Lung (tissue), 11 donors: ENCODE measurements at regions not wholly inside any gene's neighbourhood (a gene's known extent, or its start where the extent isn't known, plus 50 kb on each side); places are given as distances from the start of the nearest gene placed in this dataset.

Experiments used
- ATAC-seq: fragments of 200-7000 bp; cut with Tn5 transposase; one replicate; pipeline ENCODE4 v1.9.1; 2020; ENCODE audit warnings: moderate number of reproducible peaks; ENCODE audit not compliant: insufficient read depth, low FRiP score
- DNase-seq, 3 donors: peaks; one replicate each; pipeline ENCODE4 v3.0.0-alpha.2; 2013 to 2017
- H3K27ac ChIP-seq, 2 donors: one replicate each; pipeline ENCODE4 v1.5.1; 2013; ENCODE audit warnings: mild to moderate bottlenecking in 2 of 2, moderate library complexity in 2 of 2, control low read depth in 1 of 2, inconsistent platforms in 1 of 2, low read depth in 1 of 2, low read length in 1 of 2
- H3K27me3 ChIP-seq, 3 donors: one replicate each; pipeline ENCODE4 v1.5.1; 2013; ENCODE audit warnings: low read length in 2 of 3; ENCODE audit not compliant: control insufficient read depth in 3 of 3, insufficient read depth in 3 of 3
- H3K36me3 ChIP-seq, 4 donors: one replicate each; pipeline ENCODE4 v1.5.1; 2013; ENCODE audit warnings: low read length in 4 of 4, mild to moderate bottlenecking in 1 of 4, moderate library complexity in 1 of 4; ENCODE audit not compliant: control insufficient read depth in 4 of 4, insufficient read depth in 4 of 4
- H3K4me1 ChIP-seq, 5 donors: one replicate each; pipeline ENCODE4 v1.5.1; 2013; ENCODE audit warnings: low read length in 5 of 5, mild to moderate bottlenecking in 2 of 5, moderate library complexity in 1 of 5; ENCODE audit not compliant: control insufficient read depth in 5 of 5, insufficient read depth in 5 of 5
- H3K4me3 ChIP-seq: one replicate; pipeline ENCODE4 v1.5.1; 2013; ENCODE audit warnings: mild to moderate bottlenecking, control low read depth, moderate library complexity
- H3K9ac ChIP-seq, 2 donors: one replicate each; pipeline ENCODE4 v1.5.1; 2013; ENCODE audit warnings: low read length in 2 of 2, control low read depth in 1 of 2; ENCODE audit not compliant: insufficient read depth in 1 of 2
- H3K9me3 ChIP-seq, 4 donors: one replicate each; pipeline ENCODE4 v1.5.1; 2013; ENCODE audit warnings: low read length in 3 of 4, mild to moderate bottlenecking in 1 of 4, moderate library complexity in 1 of 4; ENCODE audit not compliant: control insufficient read depth in 4 of 4, insufficient read depth in 3 of 4
- WGBS, 2 donors: extraction: QIAGEN DNeasy Blood & Tissue Kit; methylation state at CpG; one replicate each; pipeline ENCODE4 v1.1.7; 2013; 5-methylcytosine and 5-hydroxymethylcytosine counted together
- TF ChIP-seq, protein P1 (sequence below): IDR thresholded peaks from 2 replicates; pipeline ENCODE4 v1.5.1; 2012; ENCODE audit warnings: mild to moderate bottlenecking; ENCODE audit errors: control extremely low read depth, extremely low read depth
- donor health status: control.
- donor health status: control.
- donor health status: Bipolar disorder and iron deficiency.
- donor health status: healthy.
- donor health status: DM: yes; HTN: yes; CAD: no.

DNA sequence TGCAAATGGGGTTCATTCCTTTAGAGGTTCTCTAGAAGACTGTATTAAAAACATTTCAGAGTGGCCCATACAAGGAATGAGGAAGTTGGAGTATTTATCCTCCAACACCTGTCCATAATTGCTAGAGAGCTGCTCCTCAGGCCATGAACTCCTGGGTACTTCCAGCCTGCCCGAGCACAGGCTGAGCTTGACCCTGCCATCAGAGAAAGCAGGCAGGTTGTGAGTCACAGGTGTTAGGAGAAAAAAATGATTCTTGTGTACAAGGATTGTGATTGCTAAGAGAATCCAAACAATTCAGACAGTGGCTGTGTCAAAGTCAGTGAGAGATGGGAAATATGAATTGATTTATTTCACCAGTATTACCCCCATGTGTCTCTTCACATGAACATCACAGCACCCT is 156.8 kb upstream of the GADL1 start:
- Histone ChIP-seq H3K9me3 (peaks cover 0 to 2% (median 0%) of the 10 kb centered on the region in 4 donors), H3K4me3 (no peak overlapping the region), H3K36me3 (no peaks in the 10 kb centered on the region), H3K27me3 (no peaks in the 10 kb centered on the region), H3K9ac (no peak overlapping the region), H3K4me1 (no peaks in the 10 kb centered on the region), H3K27ac (no peak overlapping the region)
- DNase-seq (no peak), ATAC-seq (no peak)
- 73% methylated on average over 1 of the region's 1 CpG for WGBS, 2 donors
- TF ChIP-seq, protein P1, sequence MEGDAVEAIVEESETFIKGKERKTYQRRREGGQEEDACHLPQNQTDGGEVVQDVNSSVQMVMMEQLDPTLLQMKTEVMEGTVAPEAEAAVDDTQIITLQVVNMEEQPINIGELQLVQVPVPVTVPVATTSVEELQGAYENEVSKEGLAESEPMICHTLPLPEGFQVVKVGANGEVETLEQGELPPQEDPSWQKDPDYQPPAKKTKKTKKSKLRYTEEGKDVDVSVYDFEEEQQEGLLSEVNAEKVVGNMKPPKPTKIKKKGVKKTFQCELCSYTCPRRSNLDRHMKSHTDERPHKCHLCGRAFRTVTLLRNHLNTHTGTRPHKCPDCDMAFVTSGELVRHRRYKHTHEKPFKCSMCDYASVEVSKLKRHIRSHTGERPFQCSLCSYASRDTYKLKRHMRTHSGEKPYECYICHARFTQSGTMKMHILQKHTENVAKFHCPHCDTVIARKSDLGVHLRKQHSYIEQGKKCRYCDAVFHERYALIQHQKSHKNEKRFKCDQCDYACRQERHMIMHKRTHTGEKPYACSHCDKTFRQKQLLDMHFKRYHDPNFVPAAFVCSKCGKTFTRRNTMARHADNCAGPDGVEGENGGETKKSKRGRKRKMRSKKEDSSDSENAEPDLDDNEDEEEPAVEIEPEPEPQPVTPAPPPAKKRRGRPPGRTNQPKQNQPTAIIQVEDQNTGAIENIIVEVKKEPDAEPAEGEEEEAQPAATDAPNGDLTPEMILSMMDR = no peak

DNA sequence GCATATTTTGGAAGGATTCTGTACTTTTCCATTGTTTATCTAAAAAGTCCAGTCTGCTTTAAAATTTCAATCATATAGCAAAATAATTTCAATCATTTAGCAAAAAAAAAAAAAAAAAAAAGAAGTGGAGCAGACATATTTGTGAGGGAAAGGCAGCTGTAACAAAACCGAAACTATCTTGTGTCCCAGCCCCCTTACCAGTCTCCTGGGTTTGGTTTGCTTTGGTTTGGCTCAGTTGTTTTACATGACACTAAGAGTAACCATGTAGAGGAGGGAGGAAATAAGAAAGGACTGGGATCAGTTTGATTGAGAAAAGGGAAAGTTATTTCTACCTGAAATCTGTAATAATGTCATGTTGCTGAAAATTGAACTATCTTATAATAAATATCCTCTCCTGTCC is 158.8 kb upstream of the GADL1 start:
- Histone ChIP-seq H3K4me1 (no peaks in the 10 kb centered on the region), H3K36me3 (no peaks in the 10 kb centered on the region), H3K9ac (no peak overlapping the region), H3K9me3 (peaks cover 0 to 3% (median 1%) of the 10 kb centered on the region in 4 donors), H3K4me3 (no peak overlapping the region), H3K27ac (no peak overlapping the region), H3K27me3 (no peaks in the 10 kb centered on the region)
- ATAC-seq = no peak
- TF ChIP-seq, protein P1 = no peak
- no peak for DNase-seq
- 90 to 92% methylated on average over 1 of the region's 1 CpG for WGBS, 2 donors

DNA sequence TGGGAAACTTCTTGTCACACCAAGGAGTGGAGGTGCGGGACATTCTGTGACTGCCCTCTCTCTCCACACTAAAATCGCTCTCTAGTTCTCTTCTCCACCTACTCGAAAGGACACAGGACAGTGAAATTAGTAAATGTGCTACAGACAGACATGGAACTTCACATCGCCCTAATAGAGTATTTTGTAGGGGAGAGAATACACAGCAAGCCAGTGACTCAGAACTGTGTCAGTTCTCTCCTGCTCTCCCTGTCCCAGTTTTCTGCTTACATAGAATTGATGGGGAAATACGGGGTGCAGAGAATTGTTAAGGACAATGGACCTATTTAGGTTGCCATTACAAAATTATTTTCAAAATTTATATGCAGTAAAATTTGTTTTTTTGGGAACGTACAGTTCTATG is 159.6 kb upstream of the GADL1 start:
- Histone ChIP-seq H3K27ac (no peak overlapping the region), H3K4me3 (no peak overlapping the region), H3K4me1 (no peaks in the 10 kb centered on the region), H3K9me3 (peaks cover 0 to 3% (median 1%) of the 10 kb centered on the region in 4 donors), H3K9ac (no peak overlapping the region), H3K27me3 (no peaks in the 10 kb centered on the region), H3K36me3 (no peaks in the 10 kb centered on the region)
- ATAC-seq (no peak), DNase-seq (no peak)
- TF ChIP-seq, protein P1 = no peak
- WGBS, 2 donors = 94 to 95% methylated on average over 6 of the region's 6 CpGs

DNA sequence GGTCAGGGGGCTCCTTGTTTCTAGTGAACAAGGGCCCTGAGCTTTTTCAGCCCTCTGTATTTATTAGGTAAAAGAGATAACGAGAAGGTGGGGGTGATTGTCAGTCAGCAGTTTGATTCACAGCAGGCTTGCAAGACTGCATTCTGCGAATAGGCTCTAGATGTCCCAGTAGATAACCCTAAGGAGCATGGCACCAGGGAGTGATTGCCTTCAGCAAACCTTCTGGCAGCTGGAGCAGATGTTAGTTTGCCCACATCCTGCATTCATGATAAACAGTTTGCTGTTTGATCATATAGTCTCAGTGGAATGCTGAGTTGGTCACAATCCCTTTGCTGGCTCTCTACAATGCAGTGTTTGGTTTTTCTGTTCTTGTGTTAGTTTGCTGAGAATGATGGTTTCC is 161.3 kb upstream of the GADL1 start:
- Histone ChIP-seq H3K27ac (no peak overlapping the region), H3K27me3 (no peaks in the 10 kb centered on the region), H3K36me3 (no peaks in the 10 kb centered on the region), H3K4me3 (no peak overlapping the region), H3K4me1 (no peaks in the 10 kb centered on the region), H3K9me3 (peaks cover 0 to 3% (median 1%) of the 10 kb centered on the region in 4 donors), H3K9ac (no peak overlapping the region)
- TF ChIP-seq, protein P1 = no peak
- DNase-seq = no peak
- 93% methylated on average over 2 of the region's 2 CpGs for WGBS, 2 donors
- no peak for ATAC-seq
